GM12878 (cell line): ENCODE measurements at regions not wholly inside any gene's neighbourhood (a gene's known extent, or its start where the extent isn't known, plus 50 kb on each side); places are given as distances from the start of the nearest gene placed in this dataset.

ENCODE experiments used
- ATAC-seq: fragments of 200-7000 bp; cut with Tn5 transposase; 3 replicates; pipeline ENCODE4 v1.9.1; 2020; ENCODE audit warnings: mild to moderate bottlenecking, moderate library complexity
- BruUV-seq: library from RNA; stranded (reverse); fragments of 400-500 nt; replicated peaks from 2 replicates; lab custom pipeline; 2021; lab: Mats Ljungman, UMichigan
- CTCF ChIA-PET: fragments of 300-600 bp; sonication (Branson Sonifier 250); formaldehyde crosslinking; extraction: SDS; loops from one replicate; lab custom pipeline; 2021; ENCODE audit warnings: inconsistent platforms; lab: Yijun Ruan, JAX
- POLR2A ChIA-PET: fragments of 350-600 bp; formaldehyde crosslinking; extraction: SDS; loops from one replicate; lab custom pipeline; 2021; ENCODE audit warnings: inconsistent platforms; lab: Charles Lee
- RAD21 ChIA-PET: fragments of 300-600 bp; sonication (Branson Sonifier 250); formaldehyde crosslinking; loops from one replicate; lab custom pipeline; 2023; ENCODE audit warnings: antibody characterized with exemption; ENCODE audit not compliant: unreplicated experiment; lab: Charles Lee
- SMC1A ChIA-PET: fragments of 300-600 bp; sonication (Branson Sonifier 250); formaldehyde crosslinking; loops from one replicate; lab custom pipeline; 2023; ENCODE audit not compliant: unreplicated experiment, uncharacterized antibody; lab: Charles Lee
- DNase-seq: peaks from one replicate; pipeline ENCODE4 v3.0.0-alpha.2; 2011; ENCODE audit warnings: low read depth, low spot score
- FAIRE-seq: peaks from 3 replicates; lab custom pipeline; 2011; peaks lifted over from hg19 to GRCh38; lab: Jason Lieb, UNC
- H2AFZ ChIP-seq: 2 replicates; pipeline ENCODE4 v1.6.0; 2011; ENCODE audit warnings: low read depth, low read length, control low read depth; ENCODE audit not compliant: control insufficient read depth
- H3K27ac ChIP-seq: 2 replicates; pipeline ENCODE4 v1.5.1; 2011; ENCODE audit warnings: control low read depth; ENCODE audit not compliant: control insufficient read depth, insufficient read depth
- H3K27me3 ChIP-seq, 2 experiments: replicated peaks in 1 of 2; 2 replicates each; pipeline versions ENCODE4 v1.6.0 to v1.6.1; 2011; ENCODE audit warnings: low read length in 1 of 2; ENCODE audit not compliant: control insufficient read depth in 2 of 2, insufficient read depth in 2 of 2
- H3K36me3 ChIP-seq, 2 experiments: 2 replicates each; pipeline ENCODE4 v1.5.1; 2011; ENCODE audit warnings: low read length in 1 of 2; ENCODE audit not compliant: control insufficient read depth in 2 of 2, insufficient read depth in 2 of 2
- H3K4me1 ChIP-seq: 2 replicates; pipeline ENCODE4 v1.6.1; 2011; ENCODE audit warnings: mild to moderate bottlenecking, low read length, moderate library complexity, mixed read lengths; ENCODE audit not compliant: control insufficient read depth, insufficient read depth
- H3K4me2 ChIP-seq: 2 replicates; pipeline ENCODE4 v1.6.0; 2011; ENCODE audit warnings: control low read depth; ENCODE audit not compliant: control insufficient read depth, insufficient read depth
- H3K4me3 ChIP-seq: fragments of 200-600 bp; sonication (generic); 2 replicates; pipeline ENCODE4 v1.5.1; 2016
- H3K79me2 ChIP-seq: 2 replicates; pipeline ENCODE4 v1.6.0; 2011; ENCODE audit warnings: low read length; ENCODE audit not compliant: control insufficient read depth, insufficient read depth
- H3K9ac ChIP-seq: 2 replicates; pipeline ENCODE4 v1.8.0; 2011; ENCODE audit warnings: low read length, control low read depth, mixed read lengths; ENCODE audit not compliant: control insufficient read depth, insufficient read depth
- H3K9me3 ChIP-seq: replicated peaks from 3 replicates; pipeline ENCODE4 v1.5.1; 2011; ENCODE audit warnings: mild to moderate bottlenecking, low read length; ENCODE audit not compliant: control insufficient read depth, insufficient read depth
- H4K20me1 ChIP-seq: 2 replicates; pipeline ENCODE4 v1.6.0; 2011; ENCODE audit not compliant: control insufficient read depth, insufficient read depth
- CBX3 ChIP-seq: fragments of 200-600 bp; sonication (generic); IDR thresholded peaks from 2 replicates; pipeline ENCODE4 v1.6.1; 2016; ENCODE audit warnings: low read depth, borderline replicate concordance
- REST ChIP-seq: IDR thresholded peaks from 2 replicates; pipeline ENCODE4 v1.6.1; 2012; ENCODE audit warnings: mild to moderate bottlenecking, low read depth, low read length
- RFX5 ChIP-seq: IDR thresholded peaks from 2 replicates; pipeline ENCODE4 v1.6.1; 2011; ENCODE audit warnings: low read depth, low read length, improper control_type of control experiment
- SUPT20H ChIP-seq: IDR thresholded peaks from 2 replicates; pipeline ENCODE4 v1.6.1; 2011; ENCODE audit warnings: low read depth, mild to moderate bottlenecking, low read length, moderate library complexity, borderline replicate concordance; ENCODE audit not compliant: control insufficient read depth
- WGBS: methylation state at CpG from one replicate; pipeline ENCODE4 v1.1.6; 2016; ENCODE audit warnings: low lambda C conversion rate; ENCODE audit not compliant: insufficient replicate concordance, insufficient coverage; ENCODE audit errors: missing lambda C conversion rate; 5-methylcytosine and 5-hydroxymethylcytosine counted together
- in situ Hi-C: fragments of 300-500 bp; cut with MboI; formaldehyde crosslinking; loops from 9 replicates; pipeline ENCODE4 v1.14.3; 2018; ENCODE audit warnings: mixed read lengths
- intact Hi-C: fragments of 100-400 bp; cut with micrococcal nuclease; formaldehyde crosslinking; loops from one replicate; pipeline ENCODE4 v1.14.2; 2022; ENCODE audit not compliant: unreplicated experiment

- no peak for TF ChIP-seq REST
- TF ChIP-seq CBX3: no peak
- no peak for TF ChIP-seq RFX5
Measured at GRCh38 chr5:13317654-13318053, 626.8 kb downstream of the DNAH5 start (continued).

- H3K9ac ChIP-seq: no peak overlapping the region
- FAIRE-seq: no peak
- no peak overlapping the region for H3K27ac ChIP-seq
- SMC1A ChIA-PET: interaction anchor here (0.6 kb wide), 1 partner anchor 14 kb away, joined by 3 read pairs; no protein-coding TSS in a partner anchor
- ATAC-seq: no peak
- no peaks in the 10 kb centered on the region for H3K27me3 ChIP-seq
- TF ChIP-seq SUPT20H: no peak
- no peak overlapping the region for H3K4me3 ChIP-seq
- 27% methylated on average over 2 of the region's 2 CpGs for WGBS
- BruUV-seq: no TSS peak
- no peak for DNase-seq
- in situ Hi-C loops (no loop called here), intact Hi-C loops (no loop called here)
- H3K4me2 ChIP-seq: no peak overlapping the region
- no peaks in the 10 kb centered on the region for H3K79me2 ChIP-seq
- POLR2A ChIA-PET: no interaction called here
- H3K9me3 ChIP-seq: no peaks in the 10 kb centered on the region
- H4K20me1 ChIP-seq: no peaks in the 10 kb centered on the region
- RAD21 ChIA-PET: no interaction called here
- H3K36me3 ChIP-seq: no peaks in the 10 kb centered on the region
- no peak overlapping the region for H2AFZ ChIP-seq
- H3K4me1 ChIP-seq: no peaks in the 10 kb centered on the region
- CTCF ChIA-PET: no interaction called here
Measured at GRCh38 chr5:13316176-13316575, 628.3 kb downstream of the DNAH5 start.
